Stimulated activated CD8-positive, alpha-beta memory T cell treated with anti-CD3 and anti-CD28 coated beads, Interleukin-4, amount 100 ng/mL, for 4 hours (primary cell): ENCODE measurements at regions not wholly inside any gene's neighbourhood (a gene's known extent, or its start where the extent isn't known, plus 50 kb on each side); places are given as distances from the start of the nearest gene placed in this dataset.
"Not testable (repeated sequence)": the region's sequence is repeated elsewhere in the genome, so short reads cannot be mapped to it uniquely, and the experiment has no call there.

Experiments used
- DNase-seq, 2 donors: peaks; one replicate each; pipeline ENCODE4 v3.0.0-alpha.2; 2020; ENCODE audit warnings: low read depth in 2 of 2, low spot score in 1 of 2

GRCh38 chr3:174444391-174444790, 414.7 kb upstream of the NAALADL2 start:
- no peak for DNase-seq

GRCh38 chr3:174457758-174458157, 401.4 kb upstream of the NAALADL2 start:
- DNase-seq, result no peak

GRCh38 chr3:174460831-174461230, 398.3 kb upstream of the NAALADL2 start:
- no peak for DNase-seq

GRCh38 chr3:174462916-174463315, 396.2 kb upstream of the NAALADL2 start:
- no peak for DNase-seq

GRCh38 chr3:174465177-174465576, 394.0 kb upstream of the NAALADL2 start:
- DNase-seq, result no peak

- no peak for DNase-seq
Observed at GRCh38 chr3:174466471-174467054, 392.6 kb upstream of the NAALADL2 start.

GRCh38 chr3:174477491-174477890, 381.6 kb upstream of the NAALADL2 start:
- no peak for DNase-seq

GRCh38 chr3:174480767-174481166, 378.4 kb upstream of the NAALADL2 start:
- no peak for DNase-seq

- DNase-seq, result no peak
Observed at GRCh38 chr3:174482541-174482940, 376.6 kb upstream of the NAALADL2 start.

- DNase-seq, result no peak
Observed at GRCh38 chr3:174483254-174483653, 375.9 kb upstream of the NAALADL2 start.

GRCh38 chr3:174483856-174484255, 375.3 kb upstream of the NAALADL2 start:
- DNase-seq, result not testable (repeated sequence)

- DNase-seq, result no peak
Observed at GRCh38 chr3:174488527-174488926, 370.6 kb upstream of the NAALADL2 start.

- no peak for DNase-seq
Observed at GRCh38 chr3:174495311-174495710, 363.8 kb upstream of the NAALADL2 start.

- no peak for DNase-seq
Observed at GRCh38 chr3:174495928-174496327, 363.2 kb upstream of the NAALADL2 start.

- DNase-seq, result no peak
Observed at GRCh38 chr3:174498638-174499037, 360.5 kb upstream of the NAALADL2 start.

- DNase-seq, result no peak
Observed at GRCh38 chr3:174505266-174505665, 353.9 kb upstream of the NAALADL2 start.

GRCh38 chr3:174524203-174524602, 334.9 kb upstream of the NAALADL2 start:
- DNase-seq, result no peak

- DNase-seq, result no peak
Observed at GRCh38 chr3:174529298-174529697, 329.8 kb upstream of the NAALADL2 start.

- DNase-seq, result no peak
Observed at GRCh38 chr3:174531262-174531982, 327.7 kb upstream of the NAALADL2 start.

GRCh38 chr3:174532216-174532615, 326.9 kb upstream of the NAALADL2 start:
- DNase-seq, result no peak

- no peak for DNase-seq
Observed at GRCh38 chr3:174532776-174533175, 326.4 kb upstream of the NAALADL2 start.

- no peak for DNase-seq
Observed at GRCh38 chr3:174533286-174533685, 325.8 kb upstream of the NAALADL2 start.

GRCh38 chr3:174536319-174536718, 322.8 kb upstream of the NAALADL2 start:
- no peak for DNase-seq
